ENCODE measurements at regions not wholly inside any gene's neighbourhood (a gene's known extent, or its start where the extent isn't known, plus 50 kb on each side); places are given as distances from the start of the nearest gene placed in this dataset.

DNA sequence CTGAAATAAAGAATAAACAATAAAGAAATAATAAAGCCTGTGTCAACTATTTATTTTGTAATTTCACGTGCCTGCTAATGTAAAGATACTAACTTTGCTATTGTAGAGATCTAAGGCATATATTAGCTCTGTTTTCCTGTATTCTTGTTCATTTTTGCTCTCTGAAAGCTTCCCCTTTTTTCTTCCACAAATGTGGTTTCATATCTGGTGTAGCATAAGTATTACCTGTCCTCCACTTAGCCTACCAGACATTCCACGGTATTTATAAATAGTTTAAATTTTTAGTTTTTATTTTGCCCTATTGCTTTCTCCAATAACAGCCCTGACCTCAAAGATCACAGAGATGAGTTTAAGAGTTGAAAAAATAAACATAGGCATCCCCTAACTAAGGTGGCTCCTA is 92.6 kb upstream of the ATP2B1 start:
- TF ChIP-seq, protein P1, sequence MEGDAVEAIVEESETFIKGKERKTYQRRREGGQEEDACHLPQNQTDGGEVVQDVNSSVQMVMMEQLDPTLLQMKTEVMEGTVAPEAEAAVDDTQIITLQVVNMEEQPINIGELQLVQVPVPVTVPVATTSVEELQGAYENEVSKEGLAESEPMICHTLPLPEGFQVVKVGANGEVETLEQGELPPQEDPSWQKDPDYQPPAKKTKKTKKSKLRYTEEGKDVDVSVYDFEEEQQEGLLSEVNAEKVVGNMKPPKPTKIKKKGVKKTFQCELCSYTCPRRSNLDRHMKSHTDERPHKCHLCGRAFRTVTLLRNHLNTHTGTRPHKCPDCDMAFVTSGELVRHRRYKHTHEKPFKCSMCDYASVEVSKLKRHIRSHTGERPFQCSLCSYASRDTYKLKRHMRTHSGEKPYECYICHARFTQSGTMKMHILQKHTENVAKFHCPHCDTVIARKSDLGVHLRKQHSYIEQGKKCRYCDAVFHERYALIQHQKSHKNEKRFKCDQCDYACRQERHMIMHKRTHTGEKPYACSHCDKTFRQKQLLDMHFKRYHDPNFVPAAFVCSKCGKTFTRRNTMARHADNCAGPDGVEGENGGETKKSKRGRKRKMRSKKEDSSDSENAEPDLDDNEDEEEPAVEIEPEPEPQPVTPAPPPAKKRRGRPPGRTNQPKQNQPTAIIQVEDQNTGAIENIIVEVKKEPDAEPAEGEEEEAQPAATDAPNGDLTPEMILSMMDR (IDR thresholded peaks at IDR 0.05; ENCODE audit: insufficient read depth, low read depth, low read length, missing control alignments) = no peak
- H3K4me3 ChIP-seq (ENCODE audit: low read depth, low read length) = no peak overlapping the region
- no peak for DNase-seq (ENCODE audit: low read depth)

DNA sequence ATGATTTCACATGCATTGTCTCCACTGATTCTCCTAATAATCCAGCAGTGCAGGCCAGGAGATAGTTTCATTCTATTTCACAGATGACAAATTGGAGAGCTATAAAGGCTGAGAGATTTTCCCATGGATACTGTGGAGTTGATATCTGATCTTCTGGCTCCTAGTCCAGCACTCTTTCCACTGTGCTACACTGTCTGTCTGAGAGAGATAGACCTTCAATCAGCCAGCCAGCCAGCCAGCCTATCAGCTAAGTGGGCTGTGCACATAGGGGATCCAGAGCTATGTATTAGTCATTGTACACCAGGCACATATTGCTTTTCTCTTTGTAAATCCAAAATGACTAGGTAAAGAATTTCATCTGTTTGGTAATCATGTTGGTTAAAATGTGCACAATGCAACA is 91.8 kb upstream of the ATP2B1 start:
- DNase-seq (ENCODE audit: low read depth) = no peak
- TF ChIP-seq, protein P1 (IDR thresholded peaks at IDR 0.05; ENCODE audit: insufficient read depth, low read depth, low read length, missing control alignments) = no peak
- H3K4me3 ChIP-seq (ENCODE audit: low read depth, low read length) = no peak overlapping the region

DNA sequence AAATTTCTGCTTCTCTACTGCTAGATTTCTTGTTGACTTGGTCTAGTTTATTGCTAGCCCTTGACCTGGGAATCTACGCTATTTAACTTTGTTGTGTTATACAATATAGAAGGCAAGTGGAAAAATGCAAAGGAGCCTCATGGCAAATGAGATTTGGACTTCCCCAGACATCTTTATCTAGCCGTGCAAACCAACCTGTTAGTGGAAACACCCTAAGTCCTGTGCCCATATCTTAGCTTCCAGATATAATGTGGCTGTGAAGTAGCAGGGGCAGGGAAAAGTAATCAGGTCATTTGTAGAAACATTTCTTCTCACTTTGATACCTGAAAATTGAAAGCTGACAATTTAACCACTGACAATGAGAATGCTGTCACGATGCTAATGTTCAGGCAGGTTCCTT is 90.7 kb upstream of the ATP2B1 start:
- no peak overlapping the region for H3K4me3 ChIP-seq (ENCODE audit: low read depth, low read length)
- TF ChIP-seq, protein P1 (IDR thresholded peaks at IDR 0.05; ENCODE audit: insufficient read depth, low read depth, low read length, missing control alignments) = no peak
- no peak for DNase-seq (ENCODE audit: low read depth)

DNA sequence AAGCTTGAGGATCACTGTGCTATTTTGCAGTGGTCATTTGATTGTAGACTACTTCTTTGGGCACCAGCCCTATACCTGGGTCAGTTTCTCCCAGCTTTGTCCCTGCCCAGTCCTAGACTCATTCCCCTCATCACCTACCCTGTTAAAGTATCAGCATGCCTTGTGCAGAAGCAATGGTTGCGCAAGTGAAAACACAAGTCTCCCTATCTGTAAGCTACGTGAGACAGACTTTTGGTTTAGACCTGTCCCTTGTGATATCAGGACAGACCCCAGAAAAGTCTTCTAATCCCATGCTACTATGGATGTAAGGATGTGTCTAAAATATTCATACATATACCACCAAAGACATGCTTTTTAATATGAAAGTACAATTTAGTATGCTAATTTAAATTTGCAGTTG is 88.8 kb upstream of the ATP2B1 start:
- no peak for DNase-seq (ENCODE audit: low read depth)
- no peak overlapping the region for H3K4me3 ChIP-seq (ENCODE audit: low read depth, low read length)
- TF ChIP-seq, protein P1 (IDR thresholded peaks at IDR 0.05; ENCODE audit: insufficient read depth, low read depth, low read length, missing control alignments) = no peak

DNA sequence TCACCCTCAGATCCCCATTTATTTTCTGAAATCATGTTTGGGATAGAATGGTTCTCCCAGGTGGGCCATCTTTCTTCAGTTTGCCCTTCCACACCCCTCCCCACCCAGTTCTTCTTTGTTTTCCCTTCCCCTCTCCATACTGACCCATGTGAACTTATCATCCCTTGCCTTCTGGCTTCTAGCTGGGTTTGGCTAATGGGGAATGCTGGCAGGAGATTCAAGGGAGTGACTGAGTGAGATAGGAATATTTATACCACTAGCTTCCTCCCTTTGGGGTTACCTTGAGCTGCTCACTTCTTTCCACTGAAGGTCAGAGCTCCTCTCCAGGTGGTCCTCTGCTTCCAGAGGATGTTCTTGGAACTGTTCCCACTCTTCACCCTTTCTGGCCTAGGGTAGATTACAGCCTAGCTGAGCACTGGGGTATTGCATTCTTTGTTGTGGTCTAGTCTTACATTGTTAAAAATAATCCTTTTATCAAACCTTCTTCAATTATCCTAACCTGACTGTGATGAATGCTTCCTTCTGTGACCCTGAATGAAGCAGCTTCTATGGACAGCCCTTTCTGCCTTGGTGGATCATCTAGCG is 88.3 kb upstream of the ATP2B1 start:
- DNase-seq (ENCODE audit: low read depth) = no peak
- TF ChIP-seq, protein P1 (IDR thresholded peaks at IDR 0.05; ENCODE audit: insufficient read depth, low read depth, low read length, missing control alignments) = no peak
- no peak overlapping the region for H3K4me3 ChIP-seq (ENCODE audit: low read depth, low read length)

DNA sequence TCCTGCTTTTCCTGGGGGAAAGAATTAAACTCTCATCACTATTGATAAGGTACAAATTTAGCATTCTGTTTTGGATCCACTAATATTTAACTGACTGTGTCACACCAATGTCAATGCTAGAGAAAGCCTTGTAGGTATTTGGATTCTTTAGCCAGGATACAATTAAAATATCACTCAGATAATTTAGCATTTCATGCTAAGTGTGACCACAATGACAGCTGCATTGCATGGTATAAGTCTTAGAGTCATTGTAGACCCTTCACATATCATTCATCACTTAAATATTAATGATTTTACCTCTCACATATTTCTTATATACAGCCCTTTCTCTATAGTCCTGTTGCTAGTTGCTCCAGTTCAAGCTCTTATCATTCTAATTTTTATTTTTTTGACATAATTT is 85.3 kb upstream of the ATP2B1 start:
- DNase-seq (ENCODE audit: low read depth) = no peak
- H3K4me3 ChIP-seq (ENCODE audit: low read depth, low read length) = no peak overlapping the region
- TF ChIP-seq, protein P1 (IDR thresholded peaks at IDR 0.05; ENCODE audit: insufficient read depth, low read depth, low read length, missing control alignments) = no peak

DNA sequence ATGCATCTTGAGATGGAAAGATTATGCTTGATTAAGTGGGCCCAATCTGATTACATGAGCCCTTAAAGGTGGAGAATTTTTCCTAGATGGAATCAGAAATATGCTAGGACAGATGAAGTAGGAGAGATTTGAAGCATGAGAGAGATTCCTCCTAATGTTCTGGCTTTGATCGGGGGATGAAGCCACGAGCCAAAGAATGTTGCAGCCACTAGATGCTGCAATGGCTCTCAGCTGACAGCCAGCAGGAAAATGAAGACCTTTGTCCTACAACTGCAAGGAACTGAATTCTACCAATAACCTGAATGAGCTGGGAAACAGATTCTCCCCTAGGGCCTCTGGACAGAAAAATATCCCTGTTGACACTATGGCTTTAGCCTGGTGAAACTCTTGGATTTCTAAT is 82.6 kb upstream of the ATP2B1 start:
- no peak for DNase-seq (ENCODE audit: low read depth)
- TF ChIP-seq, protein P1 (IDR thresholded peaks at IDR 0.05; ENCODE audit: insufficient read depth, low read depth, low read length, missing control alignments) = no peak

More for the DNA sequence above, 82.6 kb upstream of the ATP2B1 start:
- no peak overlapping the region for H3K4me3 ChIP-seq (ENCODE audit: low read depth, low read length)
